CD14-positive monocyte (primary cell): ENCODE measurements at regions not wholly inside any gene's neighbourhood (a gene's known extent, or its start where the extent isn't known, plus 50 kb on each side); places are given as distances from the start of the nearest gene placed in this dataset.

Source experiments
- DNase-seq, 3 donors: peaks; one replicate each; pipeline ENCODE4 v3.0.0-alpha.2; 2011 to 2022
- H2AFZ ChIP-seq: 2 replicates; pipeline ENCODE4 v1.6.0; 2012; ENCODE audit warnings: mild to moderate bottlenecking, low read depth, low read length, inconsistent platforms; ENCODE audit not compliant: insufficient read depth, poor library complexity, severe bottlenecking
- H3K27ac ChIP-seq, 2 donors: 1 replicate in 1 of 2; 2 replicates in 1 of 2; pipeline ENCODE4 v1.5.1; 2012 to 2013; ENCODE audit warnings: low read length in 2 of 2, control low read depth in 1 of 2, inconsistent platforms in 1 of 2, low read depth in 1 of 2, mild to moderate bottlenecking in 1 of 2
- H3K27me3 ChIP-seq, 2 donors: one replicate each; pipeline versions ENCODE4 v1.6.0 to v1.6.1; 2011 to 2013; ENCODE audit warnings: low read length in 2 of 2; ENCODE audit not compliant: control insufficient read depth in 2 of 2, insufficient read depth in 2 of 2
- H3K36me3 ChIP-seq, 2 donors: replicated peaks in 1 of 2; 1 replicate in 1 of 2; 2 replicates in 1 of 2; pipeline versions ENCODE4 v1.5.1 to v1.6.1; 2012 to 2013; ENCODE audit warnings: low read length in 2 of 2, control low read depth in 1 of 2, inconsistent platforms in 1 of 2, mild to moderate bottlenecking in 1 of 2; ENCODE audit not compliant: insufficient read depth in 2 of 2, control insufficient read depth in 1 of 2
- H3K4me1 ChIP-seq, 2 donors: 1 replicate in 1 of 2; 2 replicates in 1 of 2; pipeline versions ENCODE4 v1.5.1 to v1.6.1; 2012 to 2013; ENCODE audit warnings: low read length in 2 of 2, control low read depth in 1 of 2, inconsistent platforms in 1 of 2, mild to moderate bottlenecking in 1 of 2, moderate library complexity in 1 of 2; ENCODE audit not compliant: insufficient read depth in 2 of 2, control insufficient read depth in 1 of 2
- H3K4me2 ChIP-seq: replicated peaks from 2 replicates; pipeline ENCODE3; 2012; ENCODE audit warnings: low read length, moderate library complexity, mild to moderate bottlenecking; ENCODE audit not compliant: poor library complexity, severe bottlenecking; ENCODE audit errors: extremely low read depth
- H3K4me3 ChIP-seq, 3 experiments: fragments of 200-600 bp in 1 of 3; sonication (generic) in 1 of 3; replicated peaks in 1 of 3; 1 replicate in 2 of 3; 2 replicates in 1 of 3; pipeline ENCODE4 v1.5.1; 2011 to 2013; ENCODE audit warnings: low read length in 3 of 3, mild to moderate bottlenecking in 3 of 3, control low read depth in 2 of 3, low read depth in 2 of 3, inconsistent platforms in 1 of 3, moderate library complexity in 1 of 3
- H3K79me2 ChIP-seq: 2 replicates; pipeline ENCODE4 v1.6.0; 2012; ENCODE audit warnings: mild to moderate bottlenecking, control low read depth, inconsistent platforms, low read length, moderate library complexity; ENCODE audit not compliant: insufficient read depth
- H3K9ac ChIP-seq: 2 replicates; pipeline ENCODE4 v1.6.0; 2017; ENCODE audit warnings: low read length, mild to moderate bottlenecking; ENCODE audit not compliant: insufficient read depth, poor library complexity, severe bottlenecking
- H3K9me3 ChIP-seq, 2 donors: replicated peaks in 1 of 2; 1 replicate in 1 of 2; 2 replicates in 1 of 2; pipeline versions ENCODE4 v1.5.1 to v1.6.1; 2012 to 2013; ENCODE audit warnings: low read length in 2 of 2, control low read depth in 1 of 2; ENCODE audit not compliant: control insufficient read depth in 1 of 2, insufficient read depth in 1 of 2
- H4K20me1 ChIP-seq: 2 replicates; pipeline ENCODE4 v1.6.0; 2012; ENCODE audit warnings: mild to moderate bottlenecking, low read length, control low read depth, moderate library complexity; ENCODE audit not compliant: insufficient read depth
- H3K27ac Mint-ChIP-seq, 7 donors: one replicate each; pipeline ENCODE4 v1.8.0; 2020; ENCODE audit warnings: mild to moderate bottlenecking in 7 of 7, mixed read lengths in 7 of 7, moderate library complexity in 6 of 7, inconsistent platforms in 2 of 7
- H3K27me3 Mint-ChIP-seq, 3 donors: one replicate each; pipeline ENCODE4 v1.8.0; 2021 to 2022; ENCODE audit warnings: low read depth in 3 of 3, mild to moderate bottlenecking in 3 of 3, mixed read lengths in 3 of 3, moderate library complexity in 3 of 3, inconsistent platforms in 1 of 3
- H3K36me3 Mint-ChIP-seq, 2 donors: one replicate each; pipeline ENCODE4 v1.8.0; 2020; ENCODE audit warnings: mixed read lengths in 2 of 2, inconsistent platforms in 1 of 2, mild to moderate bottlenecking in 1 of 2
- H3K4me1 Mint-ChIP-seq: one replicate; pipeline ENCODE4 v1.8.0; 2020; ENCODE audit warnings: mild to moderate bottlenecking, mixed read lengths
- H3K4me3 Mint-ChIP-seq, 2 donors: one replicate each; pipeline ENCODE4 v1.8.0; 2020; ENCODE audit warnings: mild to moderate bottlenecking in 2 of 2, mixed read lengths in 2 of 2, moderate library complexity in 1 of 2
- H3K9me3 Mint-ChIP-seq, 7 donors: one replicate each; pipeline ENCODE4 v1.8.0; 2020 to 2022; ENCODE audit warnings: mixed read lengths in 7 of 7, mild to moderate bottlenecking in 6 of 7, moderate library complexity in 6 of 7, inconsistent platforms in 2 of 7
- CTCF ChIP-seq: fragments of 200-600 bp; IDR thresholded peaks from one replicate; pipeline ENCODE4 v1.8.0; 2022; ENCODE audit warnings: antibody characterized with exemption, mild to moderate bottlenecking
- WGBS: methylation state at CpG from one replicate; pipeline ENCODE4 v1.1.5; 2013; ENCODE audit warnings: missing lambda C conversion rate; ENCODE audit not compliant: insufficient coverage; 5-methylcytosine and 5-hydroxymethylcytosine counted together
- intact Hi-C, 2 donors: fragments of 100-400 bp; cut with micrococcal nuclease; formaldehyde crosslinking; loops; one replicate each; pipeline versions ENCODE4 v1.15.0 to v1.15.1; 2023

DNA sequence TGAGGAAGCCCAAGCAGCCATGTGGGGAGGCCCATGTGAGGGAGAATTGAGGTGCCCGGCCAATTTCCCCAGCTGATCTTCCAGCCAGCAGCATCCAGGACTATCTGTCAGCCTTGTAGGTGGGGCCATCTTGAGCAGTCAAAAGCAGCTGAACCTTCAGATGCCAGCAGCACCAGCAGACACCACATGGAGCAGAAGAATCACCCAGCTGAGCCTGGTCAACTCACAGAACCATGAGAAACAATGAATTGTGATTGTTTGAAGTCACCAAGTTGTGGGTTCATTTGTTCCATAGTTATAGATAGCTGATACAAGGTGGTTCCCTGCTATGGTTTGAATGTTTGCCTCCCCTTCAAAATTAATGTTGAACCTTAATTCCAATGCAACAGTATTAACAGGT lies 85.1 kb upstream of the ATP6AP2 start:
- TF ChIP-seq CTCF = no peak
- no peak overlapping the region for H3K4me2 ChIP-seq
- intact Hi-C loops = no loop called here
- peaks cover 0 to 8% (median 4%) of the 10 kb centered on the region in 7 donors for H3K9me3 Mint-ChIP-seq
- H3K4me1 ChIP-seq = no peaks in the 10 kb centered on the region
- no peak overlapping the region for H3K27ac ChIP-seq
- H3K27me3 Mint-ChIP-seq = peaks cover 0 to 20% (median 3%) of the 10 kb centered on the region in 3 donors
- no peak for DNase-seq
- no peak overlapping the region for H3K27ac Mint-ChIP-seq
- peaks cover 4% of the 10 kb centered on the region for H3K4me1 Mint-ChIP-seq
- peaks cover 0 to 4% of the 10 kb centered on the region in 2 donors for H3K9me3 ChIP-seq
- no peak overlapping the region for H3K9ac ChIP-seq
- H3K79me2 ChIP-seq = no peaks in the 10 kb centered on the region
- H3K27me3 ChIP-seq = peaks cover 0 to 3% of the 10 kb centered on the region in 2 donors
- no peak overlapping the region for H3K4me3 ChIP-seq
- no CpG with 5 or more reads among the region's 1 CpG for WGBS
- H3K36me3 Mint-ChIP-seq = no peaks in the 10 kb centered on the region
- H3K4me3 Mint-ChIP-seq = no peak overlapping the region
- H2AFZ ChIP-seq = no peak overlapping the region
- H4K20me1 ChIP-seq = no peaks in the 10 kb centered on the region
- no peaks in the 10 kb centered on the region for H3K36me3 ChIP-seq

GRCh38 chrX:40494005-40494404 lies 86.8 kb upstream of the ATP6AP2 start:
- Mint-ChIP-seq H3K4me1 (peaks cover 4% of the 10 kb centered on the region), H3K27ac (no peak overlapping the region), H3K4me3 (no peak overlapping the region), H3K27me3 (peaks cover 0 to 21% (median 3%) of the 10 kb centered on the region in 3 donors), H3K36me3 (no peaks in the 10 kb centered on the region), H3K9me3 (peaks cover 0 to 8% (median 4%) of the 10 kb centered on the region in 7 donors)
- intact Hi-C loops = no loop called here
- no peaks in the 10 kb centered on the region for H3K36me3 ChIP-seq
- TF ChIP-seq CTCF = no peak
- no peak overlapping the region for H3K4me3 ChIP-seq
- 100% methylated on average over 1 of the region's 2 CpGs for WGBS
- H3K4me2 ChIP-seq = no peak overlapping the region
- no peak overlapping the region for H2AFZ ChIP-seq
- no peak for DNase-seq
- no peaks in the 10 kb centered on the region for H3K79me2 ChIP-seq
- no peaks in the 10 kb centered on the region for H4K20me1 ChIP-seq
- H3K27me3 ChIP-seq = peaks cover 0 to 3% of the 10 kb centered on the region in 2 donors
- no peak overlapping the region for H3K9ac ChIP-seq
- H3K4me1 ChIP-seq = no peaks in the 10 kb centered on the region
- H3K27ac ChIP-seq = no peak overlapping the region
- peaks cover 0 to 4% of the 10 kb centered on the region in 2 donors for H3K9me3 ChIP-seq
